Heart right ventricle (tissue), 16 donors: ENCODE measurements at regions not wholly inside any gene's neighbourhood (a gene's known extent, or its start where the extent isn't known, plus 50 kb on each side); places are given as distances from the start of the nearest gene placed in this dataset.

Source experiments
- ATAC-seq, 8 donors: fragments of 200-7000 bp; cut with Tn5 transposase; one replicate each; pipeline ENCODE4 v1.9.1; 2020; ENCODE audit warnings: mild to moderate bottlenecking in 8 of 8, moderate library complexity in 8 of 8, moderate number of reproducible peaks in 1 of 8
- DNase-seq, 2 donors: peaks; one replicate each; pipeline ENCODE4 v3.0.0-alpha.2; 2020
- H3K27ac ChIP-seq, 10 donors: fragments of 200-600 bp; sonication (generic) in 2 of 10; one replicate each; pipeline versions ENCODE4 v1.5.0 to v1.8.0; 2020 to 2022; ENCODE audit warnings: mild to moderate bottlenecking in 3 of 10
- H3K27me3 ChIP-seq, 7 donors: fragments of 200-600 bp; one replicate each; pipeline ENCODE4 v1.8.0; 2021 to 2022; ENCODE audit warnings: mild to moderate bottlenecking in 2 of 7
- H3K36me3 ChIP-seq, 9 donors: fragments of 200-600 bp; sonication (generic) in 1 of 9; one replicate each; pipeline versions ENCODE4 v1.5.0 to v1.8.0; 2020 to 2022; ENCODE audit warnings: mild to moderate bottlenecking in 2 of 9
- H3K4me1 ChIP-seq, 9 donors: fragments of 200-600 bp; sonication (generic) in 1 of 9; one replicate each; pipeline versions ENCODE4 v1.5.0 to v1.8.0; 2020 to 2022; ENCODE audit warnings: mild to moderate bottlenecking in 4 of 9
- H3K4me3 ChIP-seq, 10 donors: fragments of 200-600 bp; sonication (generic) in 2 of 10; one replicate each; pipeline versions ENCODE4 v1.5.0 to v1.8.0; 2020 to 2022; ENCODE audit warnings: mild to moderate bottlenecking in 7 of 10, moderate library complexity in 2 of 10
- H3K9me3 ChIP-seq, 11 donors: fragments of 200-600 bp in 10 of 11; sonication (generic) in 2 of 11; one replicate each; pipeline versions ENCODE4 v1.5.0 to v1.8.0; 2013 to 2022; ENCODE audit warnings: mild to moderate bottlenecking in 2 of 11, control low read depth in 1 of 11, moderate library complexity in 1 of 11
- WGBS, 2 donors: extraction: QIAGEN DNeasy Blood & Tissue Kit; methylation state at CpG; one replicate each; pipeline ENCODE4 v1.1.7; 2013; ENCODE audit warnings: inconsistent platforms in 1 of 2; 5-methylcytosine and 5-hydroxymethylcytosine counted together
- intact Hi-C, 10 donors: fragments of 100-400 bp; cut with DNase I; formaldehyde crosslinking; loops; one replicate each; pipeline versions ENCODE4 v1.11.1 to v1.14.2; 2022
- TF ChIP-seq, protein P1 (sequence below), 9 donors: fragments of 200-600 bp; sonication (generic) in 2 of 9; IDR thresholded peaks; one replicate each; pipeline versions ENCODE4 v1.5.0 to v1.8.0; 2021 to 2022; ENCODE audit warnings: antibody characterized with exemption in 9 of 9, mild to moderate bottlenecking in 5 of 9, moderate library complexity in 1 of 9
- donor health status: Arrhythmogenic right ventricular cardiomyopathy.
- donor health status: ischemic (EF 13 %, LVEDD 7.1; RV severe dilation, severe dysfunction).
- donor health status: healthy with polysubstance abuse.
- donor health status: DM: no; HTN: yes; CAD: no.
- donor health status: DM: no; HTN: no; CAD: no.
- donor health status: ischemic (EF 25% LVEDD 6.9; RV normal size, moderate dysfunction).
- donor health status: ischemic (EF 25% LVEDD 5.7; RV mildly dilated, moderate dysfunction).
- donor health status: healthy.
- donor health status: DM: yes; HTN: yes; CAD: no.
- donor health status: Ischemic cardiomyopathy.
- donor health status: ischemic (EF 35%, LVEDD 5.7; RV mildly dilated, moderate dysfunction).
- donor health status: nonischemic (EF 11% LVEDD 7.7; RV severe dilation, severe dysfunction).
- donor health status: DM: yes; HTN: yes; CAD: no.
- donor health status: PGD.
- donor health status: ischemic (EF 29% LVEDD 5.4; RV normal size, mild dysfunction).
- donor health status: nonischemic (EF 23%, LVEDD 6.1; RV moderate dilation, normal function).

- Histone ChIP-seq H3K36me3 (no peaks in the 10 kb centered on the region), H3K4me3 (no peak overlapping the region), H3K27me3 (peaks cover 0 to 4% (median 0%) of the 10 kb centered on the region in 7 donors), H3K9me3 (peaks cover 0 to 8% (median 0%) of the 10 kb centered on the region in 11 donors), H3K4me1 (peaks cover 0 to 5% (median 0%) of the 10 kb centered on the region in 9 donors), H3K27ac (no peak overlapping the region)
- ATAC-seq, result no peak
- TF ChIP-seq, protein P1, sequence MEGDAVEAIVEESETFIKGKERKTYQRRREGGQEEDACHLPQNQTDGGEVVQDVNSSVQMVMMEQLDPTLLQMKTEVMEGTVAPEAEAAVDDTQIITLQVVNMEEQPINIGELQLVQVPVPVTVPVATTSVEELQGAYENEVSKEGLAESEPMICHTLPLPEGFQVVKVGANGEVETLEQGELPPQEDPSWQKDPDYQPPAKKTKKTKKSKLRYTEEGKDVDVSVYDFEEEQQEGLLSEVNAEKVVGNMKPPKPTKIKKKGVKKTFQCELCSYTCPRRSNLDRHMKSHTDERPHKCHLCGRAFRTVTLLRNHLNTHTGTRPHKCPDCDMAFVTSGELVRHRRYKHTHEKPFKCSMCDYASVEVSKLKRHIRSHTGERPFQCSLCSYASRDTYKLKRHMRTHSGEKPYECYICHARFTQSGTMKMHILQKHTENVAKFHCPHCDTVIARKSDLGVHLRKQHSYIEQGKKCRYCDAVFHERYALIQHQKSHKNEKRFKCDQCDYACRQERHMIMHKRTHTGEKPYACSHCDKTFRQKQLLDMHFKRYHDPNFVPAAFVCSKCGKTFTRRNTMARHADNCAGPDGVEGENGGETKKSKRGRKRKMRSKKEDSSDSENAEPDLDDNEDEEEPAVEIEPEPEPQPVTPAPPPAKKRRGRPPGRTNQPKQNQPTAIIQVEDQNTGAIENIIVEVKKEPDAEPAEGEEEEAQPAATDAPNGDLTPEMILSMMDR (IDR thresholded peaks at IDR 0.05), result no peak
- intact Hi-C loops, result no loop called here
- no peak for DNase-seq
- WGBS, 2 donors, result 92 to 100% methylated on average over 1 of the region's 1 CpG
These were observed 159.9 kb downstream of the BMP4 start for GRCh38 chr14:53796734-53797133.

DNA sequence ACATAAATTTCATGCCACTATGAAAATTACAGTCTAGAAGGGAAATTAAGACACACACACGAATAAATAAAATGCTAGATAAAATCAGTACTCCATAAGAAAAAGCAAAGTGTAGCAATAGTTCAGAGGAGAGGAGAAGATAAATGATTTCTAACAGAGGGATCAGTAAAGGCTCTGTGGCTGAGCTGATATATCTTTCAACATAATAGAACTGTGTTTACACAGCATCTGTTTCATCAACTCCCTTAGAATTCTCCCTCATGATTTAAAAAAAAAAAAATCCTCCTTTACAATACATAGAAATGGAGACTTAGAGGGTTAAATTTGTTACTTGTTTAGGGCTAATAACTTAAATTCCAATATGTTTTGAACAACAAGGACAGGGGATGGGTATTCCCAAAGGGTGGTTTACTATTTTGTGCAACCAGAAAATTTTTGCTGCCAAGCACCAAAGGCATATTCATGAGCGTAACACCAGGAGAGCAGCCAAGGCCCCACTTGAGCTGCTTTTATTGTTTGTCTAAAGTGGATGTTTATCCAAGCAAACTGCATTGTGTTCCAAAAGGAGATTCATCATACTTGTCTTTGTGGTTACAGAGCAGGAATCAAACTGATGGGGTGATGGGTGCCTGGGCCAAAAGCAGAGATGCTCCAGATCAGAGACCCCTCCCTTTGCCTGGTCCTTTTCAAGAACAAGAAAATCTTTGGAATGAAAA is 162.7 kb downstream of the BMP4 start:
- no peak overlapping the region for H3K4me3 ChIP-seq
- intact Hi-C loops, result no loop called here
- no peaks in the 10 kb centered on the region for H3K9me3 ChIP-seq
- ATAC-seq (no peak), DNase-seq (no peak)
- H3K27ac ChIP-seq, result no peak overlapping the region
- H3K36me3 ChIP-seq, result no peaks in the 10 kb centered on the region
- H3K4me1 ChIP-seq, result peaks cover 0 to 5% (median 0%) of the 10 kb centered on the region in 9 donors
- 66 to 71% methylated on average over 2 of the region's 2 CpGs for WGBS, 2 donors
- TF ChIP-seq, protein P1 (IDR thresholded peaks at IDR 0.05), result no peak
- H3K27me3 ChIP-seq, result peaks cover 0 to 4% (median 0%) of the 10 kb centered on the region in 7 donors

GRCh38 chr14:53792909-53793308 is 163.7 kb downstream of the BMP4 start:
- no peaks in the 10 kb centered on the region for H3K9me3 ChIP-seq
- no peaks in the 10 kb centered on the region for H3K36me3 ChIP-seq
- TF ChIP-seq, protein P1 (IDR thresholded peaks at IDR 0.05), result peak in 1 of 9 donors; percentile 20
- ATAC-seq, result no peak
- H3K27me3 ChIP-seq, result peaks cover 0 to under 1% (median 0%) of the 10 kb centered on the region in 7 donors
- peaks cover 0 to 5% (median 0%) of the 10 kb centered on the region in 9 donors for H3K4me1 ChIP-seq
- no peak overlapping the region for H3K4me3 ChIP-seq
- H3K27ac ChIP-seq, result no peak overlapping the region
- DNase-seq, result no peak
- intact Hi-C loops, result no loop called here
- WGBS, 2 donors, result 96 to 100% methylated on average over 1 of the region's 1 CpG

DNA sequence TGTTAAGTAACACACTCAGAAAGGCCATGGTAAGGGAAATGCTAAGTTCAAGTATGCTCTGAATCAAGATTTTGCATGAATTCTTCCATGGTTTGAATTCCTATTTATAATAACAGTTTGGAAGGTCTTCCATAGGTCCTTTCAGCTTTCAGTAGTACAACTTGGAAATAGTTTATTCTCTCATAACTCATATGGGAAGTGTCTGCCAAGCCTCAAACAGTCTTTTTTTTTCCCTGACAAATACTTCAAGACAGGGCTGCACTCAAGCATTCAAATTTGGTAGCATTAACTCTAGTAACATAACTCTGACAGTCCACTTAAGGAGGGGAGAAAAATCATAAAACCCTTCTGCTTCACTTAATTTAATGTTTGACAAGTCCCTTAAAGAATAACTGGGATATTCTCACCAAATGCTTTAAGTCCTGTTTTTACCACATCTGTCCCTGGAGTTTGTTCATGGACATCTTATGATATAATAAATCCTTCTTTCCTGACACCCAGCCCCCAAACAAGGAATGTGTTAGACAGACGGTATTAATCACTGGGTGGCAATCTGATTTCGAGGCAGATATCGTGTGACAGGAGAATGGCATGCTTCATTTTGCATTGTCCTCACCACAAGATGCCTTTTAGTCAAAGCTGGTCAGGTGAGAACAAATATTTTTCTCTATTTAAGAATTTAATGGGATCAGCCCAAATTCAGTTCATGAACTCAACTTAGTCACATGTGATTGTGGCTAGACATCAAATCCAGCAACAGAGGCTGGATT is 165.7 kb downstream of the BMP4 start:
- TF ChIP-seq, protein P1 (IDR thresholded peaks at IDR 0.05), result no peak
- WGBS, 2 donors, result 76 to 78% methylated on average over 3 of the region's 3 CpGs
- Histone ChIP-seq H3K4me1 (peaks cover 0 to 5% (median 0%) of the 10 kb centered on the region in 9 donors), H3K27me3 (no peaks in the 10 kb centered on the region), H3K9me3 (no peaks in the 10 kb centered on the region), H3K4me3 (no peak overlapping the region), H3K36me3 (no peaks in the 10 kb centered on the region), H3K27ac (no peak overlapping the region)
- ATAC-seq, result no peak
- no peak for DNase-seq
- intact Hi-C loops, result no loop called here
